IMR-90 (cell line): ENCODE measurements at regions not wholly inside any gene's neighbourhood (a gene's known extent, or its start where the extent isn't known, plus 50 kb on each side); places are given as distances from the start of the nearest gene placed in this dataset.

Source experiments
- ATAC-seq: fragments of 200-7000 bp; cut with Tn5 transposase; 2 replicates; pipeline ENCODE4 v1.9.1; 2020; ENCODE audit warnings: low read depth, mild to moderate bottlenecking, moderate library complexity
- BruUV-seq: library from RNA; stranded (reverse); fragments of 400-500 nt; replicated peaks from 2 replicates; lab custom pipeline; 2021; lab: Mats Ljungman, UMichigan
- CTCF ChIA-PET: fragments of 300-600 bp; formaldehyde crosslinking; extraction: SDS; loops from one replicate; lab custom pipeline; 2021; ENCODE audit warnings: antibody characterized with exemption; lab: Yijun Ruan, JAX
- POLR2A ChIA-PET: fragments of 300-600 bp; sonication (Branson Sonifier 250); formaldehyde crosslinking; loops from one replicate; lab custom pipeline; 2022; ENCODE audit warnings: antibody characterized with exemption; ENCODE audit not compliant: unreplicated experiment; lab: Charles Lee
- DNase-seq: peaks from one replicate; pipeline ENCODE4 v3.0.0; 2013
- H2AFZ ChIP-seq: replicated peaks from 2 replicates; pipeline ENCODE3; 2013; ENCODE audit warnings: low read length, mild to moderate bottlenecking; ENCODE audit not compliant: poor library complexity
- H2AK5ac ChIP-seq: 2 replicates; pipeline ENCODE4 v1.6.1; 2013; ENCODE audit warnings: low read depth, low read length, inconsistent platforms
- H2AK9ac ChIP-seq: replicated peaks from 2 replicates; pipeline ENCODE3; 2013; ENCODE audit warnings: mild to moderate bottlenecking, low read depth, low read length, moderate library complexity; ENCODE audit not compliant: poor library complexity
- H2BK120ac ChIP-seq: 2 replicates; pipeline ENCODE4 v1.6.1; 2013; ENCODE audit warnings: low read depth, low read length, inconsistent platforms
- H2BK15ac ChIP-seq: 3 replicates; pipeline ENCODE4 v1.6.1; 2013; ENCODE audit warnings: low read depth, low read length, inconsistent platforms
- H2BK20ac ChIP-seq: 2 replicates; pipeline ENCODE4 v1.6.1; 2013; ENCODE audit warnings: low read depth, mild to moderate bottlenecking, inconsistent platforms, low read length, moderate library complexity
- H2BK5ac ChIP-seq: 2 replicates; pipeline ENCODE4 v1.6.1; 2013; ENCODE audit warnings: mild to moderate bottlenecking, low read depth, low read length, inconsistent platforms; ENCODE audit not compliant: poor library complexity, severe bottlenecking
- H3K14ac ChIP-seq: replicated peaks from 2 replicates; pipeline ENCODE4 v1.6.1; 2013; ENCODE audit warnings: low read depth, low read length, inconsistent platforms
- H3K18ac ChIP-seq: 2 replicates; pipeline ENCODE4 v1.6.1; 2013; ENCODE audit warnings: low read depth, low read length, control low read depth
- H3K23ac ChIP-seq: 2 replicates; pipeline ENCODE4 v1.6.1; 2013; ENCODE audit warnings: low read depth, low read length, inconsistent platforms
- H3K27ac ChIP-seq: 2 replicates; pipeline ENCODE4 v1.5.1; 2013; ENCODE audit warnings: mild to moderate bottlenecking, control low read depth, low read length; ENCODE audit not compliant: insufficient read depth
- H3K27me3 ChIP-seq: 2 replicates; pipeline ENCODE4 v1.6.1; 2013; ENCODE audit warnings: low read length; ENCODE audit not compliant: control insufficient read depth, insufficient read depth
- H3K36me3 ChIP-seq: 2 replicates; pipeline ENCODE4 v1.6.1; 2013; ENCODE audit warnings: low read length, mixed read lengths; ENCODE audit not compliant: control insufficient read depth, insufficient read depth
- H3K4ac ChIP-seq: 2 replicates; pipeline ENCODE4 v1.6.1; 2013; ENCODE audit warnings: low read depth, low read length, inconsistent platforms
- H3K4me1 ChIP-seq: 2 replicates; pipeline ENCODE4 v1.6.1; 2013; ENCODE audit warnings: low read length, mixed read lengths; ENCODE audit not compliant: control insufficient read depth, insufficient read depth
- H3K4me2 ChIP-seq: 2 replicates; pipeline ENCODE4 v1.6.1; 2013; ENCODE audit warnings: low read depth, mild to moderate bottlenecking, control low read depth, low read length, moderate library complexity
- H3K4me3 ChIP-seq: 2 replicates; pipeline ENCODE4 v1.5.1; 2013; ENCODE audit warnings: low read depth, mild to moderate bottlenecking, control low read depth, low read length, moderate library complexity; ENCODE audit not compliant: insufficient read depth
- H3K56ac ChIP-seq: 2 replicates; pipeline ENCODE4 v1.6.1; 2013; ENCODE audit warnings: low read length, inconsistent platforms; ENCODE audit not compliant: insufficient read depth; ENCODE audit errors: extremely low read depth
- H3K79me1 ChIP-seq, 2 experiments: 2 replicates each; pipeline ENCODE4 v1.6.1; 2013; ENCODE audit warnings: low read length in 2 of 2, inconsistent platforms in 1 of 2, low read depth in 1 of 2
- H3K9ac ChIP-seq: 2 replicates; pipeline ENCODE4 v1.6.1; 2013; ENCODE audit warnings: low read depth, low read length, control low read depth
- H3K9me1 ChIP-seq: 2 replicates; pipeline ENCODE4 v1.6.1; 2013; ENCODE audit warnings: low read length, inconsistent platforms; ENCODE audit not compliant: insufficient read depth
- H3K9me3 ChIP-seq: 2 replicates; pipeline ENCODE4 v1.6.1; 2013; ENCODE audit warnings: low read length; ENCODE audit not compliant: control insufficient read depth, insufficient read depth
- H4K20me1 ChIP-seq: 2 replicates; pipeline ENCODE4 v1.6.1; 2013; ENCODE audit warnings: low read length, inconsistent platforms; ENCODE audit not compliant: insufficient read depth
- H4K5ac ChIP-seq: 2 replicates; pipeline ENCODE4 v1.6.1; 2013; ENCODE audit warnings: mild to moderate bottlenecking, low read depth, low read length, control low read depth
- H4K8ac ChIP-seq, 2 experiments: 2 replicates each; pipeline ENCODE4 v1.6.1; 2013; ENCODE audit warnings: low read depth in 2 of 2, low read length in 2 of 2, control low read depth in 1 of 2, inconsistent platforms in 1 of 2
- H4K91ac ChIP-seq: 2 replicates; pipeline ENCODE4 v1.6.1; 2013; ENCODE audit warnings: low read depth, low read length, inconsistent platforms; ENCODE audit not compliant: insufficient read depth
- BHLHE40 ChIP-seq: fragments of 150-350 bp; IDR thresholded peaks from 2 replicates; pipeline ENCODE4 v1.6.1; 2016; ENCODE audit warnings: mild to moderate bottlenecking, low read depth, low read length
- CEBPB ChIP-seq: IDR thresholded peaks from 2 replicates; pipeline ENCODE4 v1.6.1; 2012; ENCODE audit warnings: low read depth, low read length, improper control_type of control experiment
- CHD1 ChIP-seq: IDR thresholded peaks from 2 replicates; pipeline ENCODE4 v1.6.1; 2012; ENCODE audit warnings: low read depth, low read length, improper control_type of control experiment
- CTCF ChIP-seq: conservative IDR thresholded peaks from 2 replicates; pipeline ENCODE4 v1.5.1; 2012; ENCODE audit warnings: mild to moderate bottlenecking, low read depth, low read length, improper control_type of control experiment
- ELK1 ChIP-seq: fragments of 150-350 bp; IDR thresholded peaks from 2 replicates; pipeline ENCODE4 v1.6.1; 2016; ENCODE audit warnings: low read depth, mild to moderate bottlenecking, low read length, moderate library complexity, borderline replicate concordance
- FOS ChIP-seq: fragments of 150-350 bp; IDR thresholded peaks from 2 replicates; pipeline ENCODE4 v1.6.1; 2016; ENCODE audit warnings: low read depth, low read length
- MAFK ChIP-seq: IDR thresholded peaks from 2 replicates; pipeline ENCODE4 v1.6.1; 2012; ENCODE audit warnings: low read depth, low read length, improper control_type of control experiment
- MAZ ChIP-seq: IDR thresholded peaks from 2 replicates; pipeline ENCODE4 v1.6.1; 2012; ENCODE audit warnings: low read depth, mild to moderate bottlenecking, low read length, improper control_type of control experiment, moderate library complexity, borderline replicate concordance
- MXI1 ChIP-seq: IDR thresholded peaks from 2 replicates; pipeline ENCODE4 v1.6.1; 2012; ENCODE audit warnings: low read depth, mild to moderate bottlenecking, low read length, moderate library complexity, borderline replicate concordance
- NFE2L2 ChIP-seq: fragments of 150-350 bp; IDR thresholded peaks from 2 replicates; pipeline ENCODE4 v1.6.1; 2016; ENCODE audit warnings: low read depth, mild to moderate bottlenecking, low read length
- POLR2A ChIP-seq: IDR thresholded peaks from 2 replicates; pipeline ENCODE4 v1.6.1; 2012; ENCODE audit warnings: mild to moderate bottlenecking, low read depth, low read length
- RAD21 ChIP-seq: IDR thresholded peaks from 2 replicates; pipeline ENCODE4 v1.6.1; 2012; ENCODE audit warnings: low read length, improper control_type of control experiment
- RCOR1 ChIP-seq: IDR thresholded peaks from 2 replicates; pipeline ENCODE4 v1.6.1; 2012; ENCODE audit warnings: mild to moderate bottlenecking, low read length, improper control_type of control experiment; ENCODE audit not compliant: insufficient replicate concordance
- RFX5 ChIP-seq: IDR thresholded peaks from 2 replicates; pipeline ENCODE4 v1.8.0; 2012; ENCODE audit warnings: low read depth, mild to moderate bottlenecking, low read length, moderate library complexity
- SMC3 ChIP-seq: fragments of 150-350 bp; IDR thresholded peaks from 2 replicates; pipeline ENCODE4 v1.6.1; 2016; ENCODE audit warnings: low read depth, mild to moderate bottlenecking, antibody characterized with exemption, low read length, moderate library complexity
- USF2 ChIP-seq: fragments of 150-350 bp; IDR thresholded peaks from 2 replicates; pipeline ENCODE4 v1.6.1; 2017; ENCODE audit warnings: mild to moderate bottlenecking, antibody characterized with exemption, low read length, low read depth
- WGBS, 2 experiments: methylation state at CpG; one replicate each; pipeline versions ENCODE4 v1.1.5 to v1.1.7; 2013; ENCODE audit warnings: missing lambda C conversion rate in 2 of 2; ENCODE audit not compliant: insufficient read length in 1 of 2; ENCODE audit errors: extremely low coverage in 2 of 2; 5-methylcytosine and 5-hydroxymethylcytosine counted together
- dilution Hi-C: fragments of 300-500 bp; cut with HindIII; formaldehyde crosslinking; loops from one replicate; pipeline ENCODE4 v1.14.3; 2018; ENCODE audit warnings: low sequenced_read_pairs; ENCODE audit not compliant: unreplicated experiment
- in situ Hi-C: fragments of 300-500 bp; cut with MboI; formaldehyde crosslinking; loops from 3 replicates; pipeline ENCODE4 v1.14.3; 2019; ENCODE audit warnings: low sequenced_read_pairs, inconsistent platforms, mixed read lengths
- intact Hi-C: fragments of 100-400 bp; cut with micrococcal nuclease; formaldehyde crosslinking; loops from 2 replicates; pipeline ENCODE4 v1.10.0; 2022

GRCh38 chr5:91495699-91496098, 112.6 kb upstream of the ARRDC3 start:
- TF ChIP-seq MAFK (no peak), NFE2L2 (no peak), BHLHE40 (no peak), RCOR1 (no peak), CEBPB (no peak), FOS (no peak), SMC3 (no peak), CTCF (no peak), MXI1 (no peak), CHD1 (no peak), USF2 (no peak), RAD21 (no peak), MAZ (no peak), RFX5 (no peak), ELK1 (no peak), POLR2A (no peak)
- H3K36me3 ChIP-seq: no peaks in the 10 kb centered on the region

More at GRCh38 chr5:91495699-91496098, 112.6 kb upstream of the ARRDC3 start:
- no peak overlapping the region for H2AFZ ChIP-seq
- H2AK5ac ChIP-seq: no peak overlapping the region
- intact Hi-C loops (no loop called here), dilution Hi-C loops (no loop called here), in situ Hi-C loops (no loop called here)
- H3K27ac ChIP-seq: no peak overlapping the region
- no peaks in the 10 kb centered on the region for H4K20me1 ChIP-seq
- no peak overlapping the region for H3K23ac ChIP-seq
- no peak overlapping the region for H4K5ac ChIP-seq
- H3K9me1 ChIP-seq: no peaks in the 10 kb centered on the region
- DNase-seq (no peak), ATAC-seq (no peak)
- no CpG with 5 or more reads among the region's 2 CpGs for WGBS, 2 experiments
- H2AK9ac ChIP-seq: no peak overlapping the region
- no peaks in the 10 kb centered on the region for H3K79me1 ChIP-seq
- no TSS peak for BruUV-seq
- H4K91ac ChIP-seq: no peak overlapping the region
- no peaks in the 10 kb centered on the region for H3K4me1 ChIP-seq
- H3K14ac ChIP-seq: no peak overlapping the region
- no peak overlapping the region for H3K4ac ChIP-seq
- no peaks in the 10 kb centered on the region for H3K9me3 ChIP-seq
- H2BK15ac ChIP-seq: no peak overlapping the region
- H2BK120ac ChIP-seq: no peak overlapping the region
- CTCF ChIA-PET: no interaction called here
- no peak overlapping the region for H3K4me3 ChIP-seq
- H4K8ac ChIP-seq: no peak overlapping the region
- H3K56ac ChIP-seq: no peak overlapping the region
- no peak overlapping the region for H2BK5ac ChIP-seq
- H2BK20ac ChIP-seq: no peak overlapping the region
- H3K9ac ChIP-seq: no peak overlapping the region
- H3K27me3 ChIP-seq: no peaks in the 10 kb centered on the region
- H3K4me2 ChIP-seq: no peak overlapping the region
- POLR2A ChIA-PET: no interaction called here
- H3K18ac ChIP-seq: no peak overlapping the region
